Ishikawa (cell line): ENCODE measurements at regions not wholly inside any gene's neighbourhood (a gene's known extent, or its start where the extent isn't known, plus 50 kb on each side); places are given as distances from the start of the nearest gene placed in this dataset.

ENCODE experiments used
- CEBPB ChIP-seq: IDR thresholded peaks from 2 replicates; pipeline ENCODE4 v1.6.1; 2012
- CREB1 ChIP-seq: IDR thresholded peaks from 2 replicates; pipeline ENCODE4 v1.6.1; 2012; ENCODE audit warnings: low read depth
- EGR1 ChIP-seq: IDR thresholded peaks from 2 replicates; pipeline ENCODE4 v1.6.1; 2012
- EP300 ChIP-seq: IDR thresholded peaks from 2 replicates; pipeline ENCODE4 v1.6.1; 2012; ENCODE audit warnings: borderline replicate concordance
- FOXM1 ChIP-seq: IDR thresholded peaks from 2 replicates; pipeline ENCODE4 v1.6.1; 2012; ENCODE audit warnings: low read depth, borderline replicate concordance
- NFIC ChIP-seq: IDR thresholded peaks from 2 replicates; pipeline ENCODE4 v1.6.1; 2012
- RAD21 ChIP-seq: IDR thresholded peaks from 2 replicates; pipeline ENCODE4 v1.6.1; 2012; ENCODE audit warnings: low read depth
- TAF1 ChIP-seq: IDR thresholded peaks from 2 replicates; pipeline ENCODE4 v1.6.1; 2012; ENCODE audit warnings: low read depth, mild to moderate bottlenecking
- TCF12 ChIP-seq: IDR thresholded peaks from 2 replicates; pipeline ENCODE4 v1.6.1; 2012; ENCODE audit warnings: low read depth
- TEAD4 ChIP-seq: IDR thresholded peaks from 2 replicates; pipeline ENCODE4 v1.6.1; 2012
- YY1 ChIP-seq: IDR thresholded peaks from 2 replicates; pipeline ENCODE4 v1.6.1; 2012; ENCODE audit warnings: low read depth
- ZBTB7A ChIP-seq: IDR thresholded peaks from 2 replicates; pipeline ENCODE4 v1.6.1; 2012; ENCODE audit warnings: low read depth
- TF ChIP-seq, protein P1 (sequence below): IDR thresholded peaks from 2 replicates; pipeline ENCODE4 v1.6.1; 2012; ENCODE audit warnings: low read depth, mild to moderate bottlenecking
- TF ChIP-seq, protein P2 (sequence below): IDR thresholded peaks from 2 replicates; pipeline ENCODE4 v1.6.1; 2012
- TF ChIP-seq, protein P3 (sequence below): IDR thresholded peaks from 2 replicates; pipeline ENCODE4 v1.6.1; 2012

DNA sequence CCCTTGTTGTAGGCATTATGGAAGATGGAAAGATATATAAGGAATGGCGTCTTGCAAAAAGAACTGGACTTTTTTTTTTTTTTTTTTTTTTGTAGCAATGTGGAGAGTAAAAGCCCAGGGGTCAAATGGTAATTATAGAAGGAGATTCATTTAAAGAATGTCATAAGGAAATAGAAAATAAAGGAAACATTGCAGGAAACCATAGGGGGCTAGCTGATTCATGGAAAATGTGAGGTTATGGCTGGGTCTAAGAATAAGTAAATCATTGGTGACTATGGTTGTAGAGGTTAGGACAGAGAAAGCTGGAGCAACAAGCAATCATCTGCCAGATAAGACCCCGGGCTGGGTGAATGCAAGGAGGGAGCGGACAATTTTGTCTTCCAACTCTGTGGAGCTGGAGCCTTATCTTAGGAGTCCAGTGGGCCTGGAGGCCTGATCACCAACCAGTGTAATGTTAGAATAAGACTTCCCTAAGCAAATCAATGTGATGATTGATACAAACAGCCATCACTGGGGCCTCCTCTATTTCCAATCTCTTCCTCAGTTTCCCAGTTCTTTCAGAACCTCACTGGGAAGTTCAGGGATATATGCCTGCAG is 201.2 kb upstream of the TNP1 start:
- TF ChIP-seq EGR1, result no peak
- TF ChIP-seq, protein P1, sequence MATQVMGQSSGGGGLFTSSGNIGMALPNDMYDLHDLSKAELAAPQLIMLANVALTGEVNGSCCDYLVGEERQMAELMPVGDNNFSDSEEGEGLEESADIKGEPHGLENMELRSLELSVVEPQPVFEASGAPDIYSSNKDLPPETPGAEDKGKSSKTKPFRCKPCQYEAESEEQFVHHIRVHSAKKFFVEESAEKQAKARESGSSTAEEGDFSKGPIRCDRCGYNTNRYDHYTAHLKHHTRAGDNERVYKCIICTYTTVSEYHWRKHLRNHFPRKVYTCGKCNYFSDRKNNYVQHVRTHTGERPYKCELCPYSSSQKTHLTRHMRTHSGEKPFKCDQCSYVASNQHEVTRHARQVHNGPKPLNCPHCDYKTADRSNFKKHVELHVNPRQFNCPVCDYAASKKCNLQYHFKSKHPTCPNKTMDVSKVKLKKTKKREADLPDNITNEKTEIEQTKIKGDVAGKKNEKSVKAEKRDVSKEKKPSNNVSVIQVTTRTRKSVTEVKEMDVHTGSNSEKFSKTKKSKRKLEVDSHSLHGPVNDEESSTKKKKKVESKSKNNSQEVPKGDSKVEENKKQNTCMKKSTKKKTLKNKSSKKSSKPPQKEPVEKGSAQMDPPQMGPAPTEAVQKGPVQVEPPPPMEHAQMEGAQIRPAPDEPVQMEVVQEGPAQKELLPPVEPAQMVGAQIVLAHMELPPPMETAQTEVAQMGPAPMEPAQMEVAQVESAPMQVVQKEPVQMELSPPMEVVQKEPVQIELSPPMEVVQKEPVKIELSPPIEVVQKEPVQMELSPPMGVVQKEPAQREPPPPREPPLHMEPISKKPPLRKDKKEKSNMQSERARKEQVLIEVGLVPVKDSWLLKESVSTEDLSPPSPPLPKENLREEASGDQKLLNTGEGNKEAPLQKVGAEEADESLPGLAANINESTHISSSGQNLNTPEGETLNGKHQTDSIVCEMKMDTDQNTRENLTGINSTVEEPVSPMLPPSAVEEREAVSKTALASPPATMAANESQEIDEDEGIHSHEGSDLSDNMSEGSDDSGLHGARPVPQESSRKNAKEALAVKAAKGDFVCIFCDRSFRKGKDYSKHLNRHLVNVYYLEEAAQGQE, result no peak
- TF ChIP-seq TCF12, result no peak
- no peak for TF ChIP-seq CEBPB
- TF ChIP-seq YY1, result no peak
- TF ChIP-seq FOXM1, result no peak
- TF ChIP-seq RAD21, result no peak
- TF ChIP-seq, protein P2, sequence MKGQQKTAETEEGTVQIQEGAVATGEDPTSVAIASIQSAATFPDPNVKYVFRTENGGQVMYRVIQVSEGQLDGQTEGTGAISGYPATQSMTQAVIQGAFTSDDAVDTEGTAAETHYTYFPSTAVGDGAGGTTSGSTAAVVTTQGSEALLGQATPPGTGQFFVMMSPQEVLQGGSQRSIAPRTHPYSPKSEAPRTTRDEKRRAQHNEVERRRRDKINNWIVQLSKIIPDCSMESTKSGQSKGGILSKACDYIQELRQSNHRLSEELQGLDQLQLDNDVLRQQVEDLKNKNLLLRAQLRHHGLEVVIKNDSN, result no peak
- TF ChIP-seq ZBTB7A, result no peak
- no peak for TF ChIP-seq TEAD4
- TF ChIP-seq EP300, result no peak
- no peak for TF ChIP-seq CREB1
- TF ChIP-seq TAF1, result no peak
- TF ChIP-seq, protein P3, sequence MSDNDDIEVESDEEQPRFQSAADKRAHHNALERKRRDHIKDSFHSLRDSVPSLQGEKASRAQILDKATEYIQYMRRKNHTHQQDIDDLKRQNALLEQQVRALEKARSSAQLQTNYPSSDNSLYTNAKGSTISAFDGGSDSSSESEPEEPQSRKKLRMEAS, result no peak

DNA sequence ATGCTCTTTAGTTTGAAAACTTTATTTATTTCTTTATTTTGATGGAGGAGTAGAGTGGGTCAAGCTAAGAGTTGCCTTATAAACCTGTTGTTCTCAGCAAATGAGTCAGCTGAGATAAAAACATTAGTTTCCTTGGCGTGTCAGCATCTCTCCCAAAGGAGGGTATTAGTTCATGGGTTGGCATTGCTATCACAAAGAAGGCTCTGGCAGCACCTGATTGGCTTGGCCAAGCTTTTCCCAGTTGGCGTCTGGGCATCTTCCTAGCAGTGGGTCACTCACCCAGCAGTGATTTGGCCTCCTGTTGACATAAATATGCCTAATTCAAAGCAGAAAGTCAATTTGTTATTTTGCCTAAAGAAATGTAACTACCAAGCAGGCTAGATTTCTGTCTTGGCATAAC is 200.7 kb upstream of the TNP1 start:
- TF ChIP-seq TCF12 (no peak), YY1 (no peak)
- TF ChIP-seq, protein P2, result no peak

DNA sequence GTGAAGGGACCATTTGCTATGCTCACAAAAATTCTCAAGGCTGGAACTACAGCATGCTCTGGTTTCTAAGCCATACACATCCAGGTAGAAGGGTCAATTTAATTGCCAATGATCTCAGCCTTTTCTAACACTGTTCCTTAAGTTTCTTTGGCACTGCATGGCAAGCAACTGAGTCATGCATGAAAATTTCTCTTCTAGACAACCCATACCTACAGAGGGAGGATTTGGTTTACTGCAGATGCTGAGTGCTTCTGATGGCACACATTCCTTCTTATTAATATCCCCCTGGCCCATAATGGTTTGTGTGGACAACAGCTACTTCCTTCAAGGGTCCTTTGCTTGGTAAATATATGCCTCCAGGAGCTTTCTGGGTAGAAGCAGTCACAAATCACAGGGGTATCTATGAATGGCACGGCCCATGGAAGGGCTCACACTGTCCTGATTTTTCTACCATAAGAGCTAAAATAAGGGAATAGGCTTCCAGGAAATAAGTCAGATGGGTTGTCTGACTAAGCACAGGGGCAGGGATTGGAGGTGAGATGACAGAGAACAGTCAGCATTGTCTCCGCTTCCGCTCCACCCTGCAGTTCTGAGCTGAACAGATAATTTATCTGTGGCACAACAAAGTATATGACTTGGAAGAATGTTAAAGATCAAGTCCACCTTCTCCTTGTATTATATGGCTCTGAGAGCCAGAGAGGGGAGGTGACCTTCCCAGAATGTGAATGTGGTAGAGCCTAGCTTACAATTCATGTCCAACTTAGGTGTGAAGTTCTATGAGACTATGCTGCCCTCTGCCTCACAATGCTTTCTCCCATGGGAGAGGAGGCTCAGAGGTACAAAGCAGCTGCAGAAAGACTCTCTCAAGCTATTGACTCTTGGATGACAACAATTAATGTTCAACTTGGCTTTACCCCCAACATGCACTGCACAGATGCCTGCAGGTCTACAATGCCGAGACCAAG is 199.2 kb upstream of the TNP1 start:
- TF ChIP-seq FOXM1, result no peak
- 0 out of 2 replicates have a peak, but pooled peaks have one; percentile 16 for TF ChIP-seq RAD21

DNA sequence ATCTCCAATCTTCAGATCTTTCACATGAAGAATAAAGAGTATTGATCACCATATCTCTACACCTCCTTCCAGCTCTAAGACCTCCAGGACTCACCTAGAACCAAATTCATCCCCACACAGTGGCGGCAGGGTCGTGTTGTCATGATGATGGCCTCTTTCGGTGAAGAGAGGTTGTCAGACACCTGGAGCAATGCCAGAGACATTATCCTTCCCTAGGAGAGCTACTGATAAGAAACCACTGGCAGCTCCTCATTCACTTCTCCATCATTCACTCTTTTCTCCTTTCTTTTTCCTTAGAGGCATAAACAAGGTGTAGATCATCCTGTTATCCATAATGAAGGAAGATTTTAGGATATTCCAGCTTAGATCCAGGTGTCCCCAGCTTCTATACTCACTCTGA is 197.9 kb upstream of the TNP1 start:
- no peak for TF ChIP-seq TAF1
- TF ChIP-seq TEAD4, result no peak
- no peak for TF ChIP-seq EGR1
- TF ChIP-seq, protein P1, result no peak
- TF ChIP-seq CEBPB, result no peak
- no peak for TF ChIP-seq ZBTB7A
- no peak for TF ChIP-seq EP300
- TF ChIP-seq CREB1, result no peak
- TF ChIP-seq, protein P2, result no peak

DNA sequence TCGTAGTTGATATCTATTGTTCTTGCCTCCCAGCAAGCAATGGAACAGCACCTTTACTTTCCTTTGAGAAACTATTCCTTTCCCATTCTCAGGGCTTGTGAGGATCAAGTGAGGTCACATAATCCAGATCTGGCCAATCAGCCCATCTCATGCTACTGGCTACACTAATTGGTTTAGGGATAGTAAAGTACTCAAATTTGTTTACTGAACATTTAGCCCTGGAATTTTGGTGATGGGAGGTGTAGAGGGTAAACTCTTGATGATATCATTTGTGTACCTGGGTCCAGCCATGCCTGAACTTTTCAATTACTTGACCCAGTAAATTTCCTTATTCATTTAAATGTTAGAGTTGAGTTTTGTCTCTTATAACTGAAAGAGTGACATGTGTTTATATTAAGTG is 195.8 kb upstream of the TNP1 start:
- no peak for TF ChIP-seq EGR1
- no peak for TF ChIP-seq YY1
- TF ChIP-seq CEBPB, result no peak
- no peak for TF ChIP-seq NFIC
- TF ChIP-seq RAD21, result no peak
- TF ChIP-seq, protein P3, result no peak
- TF ChIP-seq ZBTB7A, result no peak
- TF ChIP-seq FOXM1, result no peak
- TF ChIP-seq, protein P2, result no peak
- TF ChIP-seq TEAD4, result no peak
- TF ChIP-seq TCF12, result no peak
- TF ChIP-seq, protein P1, result no peak
- TF ChIP-seq TAF1, result no peak
- TF ChIP-seq EP300, result no peak
- TF ChIP-seq CREB1, result no peak
